ENCODE measurements at regions not wholly inside any gene's neighbourhood (a gene's known extent, or its start where the extent isn't known, plus 50 kb on each side); places are given as distances from the start of the nearest gene placed in this dataset.

DNA sequence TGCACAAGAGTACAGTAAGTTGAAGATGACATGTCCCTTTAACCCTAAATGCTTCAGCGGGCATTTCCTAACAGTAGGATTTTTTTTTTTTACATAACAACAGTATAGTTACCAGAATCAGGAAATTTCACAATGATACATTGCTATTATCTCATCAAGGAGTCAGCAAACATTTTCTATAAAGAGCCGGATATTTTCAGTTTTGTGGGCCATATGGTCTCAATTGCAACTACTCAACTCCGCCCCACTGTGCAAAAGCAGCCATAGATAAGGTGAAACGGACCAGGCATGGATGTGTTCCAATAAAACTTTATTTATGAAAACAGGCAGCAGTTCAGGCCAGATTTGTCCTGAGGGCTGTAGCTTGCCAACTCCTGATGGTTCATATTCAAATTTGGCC lies 130.6 kb downstream of the SMAD6 start:
- Mint-ChIP-seq H3K4me3 (peak overlapping the region in 3 of 8 donors; percentile 22 to 37 (median 26)), H3K36me3 (no peaks in the 10 kb centered on the region), H3K4me1 (peaks cover 34 to 54% (median 44%) of the 10 kb centered on the region in 3 donors), H3K27ac (peak overlapping the region in 5 of 6 donors; percentile 34 to 96 (median 93)), H3K27me3 (no peaks in the 10 kb centered on the region), H3K9me3 (peaks cover 0 to 9% (median 5%) of the 10 kb centered on the region in 7 donors)
- ATAC-seq (ENCODE audit: low read depth in 2 of 2) = no peak
- DNase-seq = no peak

DNA sequence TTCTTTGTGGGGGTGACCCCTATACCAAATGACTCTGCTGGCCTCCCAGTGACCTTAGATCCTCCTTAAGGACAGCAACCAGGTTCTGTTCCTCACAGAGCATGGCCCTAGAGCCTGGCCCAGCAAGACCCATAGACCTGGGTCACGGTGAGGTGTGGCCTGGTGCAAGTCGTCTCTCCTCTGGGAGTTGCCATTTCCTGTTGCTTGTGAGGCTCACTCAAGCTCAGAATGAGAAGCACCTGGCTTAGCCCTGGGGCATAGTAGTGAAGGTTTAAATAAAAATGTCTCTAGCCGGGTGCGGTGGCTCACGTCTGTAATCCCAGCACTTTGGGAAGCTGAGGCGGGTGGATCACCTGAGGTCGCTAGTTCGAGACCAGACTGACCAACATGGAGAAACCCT lies 131.3 kb downstream of the SMAD6 start:
- peaks cover 0 to 9% (median 5%) of the 10 kb centered on the region in 7 donors for H3K9me3 Mint-ChIP-seq
- DNase-seq (peak; percentile 52), ATAC-seq (ENCODE audit: low read depth in 2 of 2) (peak; percentile 95)
- H3K4me3 Mint-ChIP-seq = peak overlapping the region in 7 of 8 donors; percentile 62 to 90 (median 82)
- peak overlapping the region in 5 of 6 donors; percentile 84 to 96 (median 93) for H3K27ac Mint-ChIP-seq
- H3K4me1 Mint-ChIP-seq = peaks cover 34 to 54% (median 44%) of the 10 kb centered on the region in 3 donors
- H3K36me3 Mint-ChIP-seq = no peaks in the 10 kb centered on the region
- H3K27me3 Mint-ChIP-seq = no peaks in the 10 kb centered on the region

- DNase-seq (no peak), ATAC-seq (ENCODE audit: low read depth in 2 of 2) (no peak)
- H3K4me3 Mint-ChIP-seq = peak overlapping the region in 7 of 8 donors; percentile 62 to 90 (median 82)
- H3K9me3 Mint-ChIP-seq = peaks cover 0 to 9% (median 5%) of the 10 kb centered on the region in 7 donors
- peaks cover 34 to 54% (median 44%) of the 10 kb centered on the region in 3 donors for H3K4me1 Mint-ChIP-seq
- no peaks in the 10 kb centered on the region for H3K27me3 Mint-ChIP-seq
- no peaks in the 10 kb centered on the region for H3K36me3 Mint-ChIP-seq
- peak overlapping the region in 5 of 6 donors; percentile 84 to 96 (median 93) for H3K27ac Mint-ChIP-seq
Measured at GRCh38 chr15:66833803-66834202, 131.8 kb downstream of the SMAD6 start.

DNA sequence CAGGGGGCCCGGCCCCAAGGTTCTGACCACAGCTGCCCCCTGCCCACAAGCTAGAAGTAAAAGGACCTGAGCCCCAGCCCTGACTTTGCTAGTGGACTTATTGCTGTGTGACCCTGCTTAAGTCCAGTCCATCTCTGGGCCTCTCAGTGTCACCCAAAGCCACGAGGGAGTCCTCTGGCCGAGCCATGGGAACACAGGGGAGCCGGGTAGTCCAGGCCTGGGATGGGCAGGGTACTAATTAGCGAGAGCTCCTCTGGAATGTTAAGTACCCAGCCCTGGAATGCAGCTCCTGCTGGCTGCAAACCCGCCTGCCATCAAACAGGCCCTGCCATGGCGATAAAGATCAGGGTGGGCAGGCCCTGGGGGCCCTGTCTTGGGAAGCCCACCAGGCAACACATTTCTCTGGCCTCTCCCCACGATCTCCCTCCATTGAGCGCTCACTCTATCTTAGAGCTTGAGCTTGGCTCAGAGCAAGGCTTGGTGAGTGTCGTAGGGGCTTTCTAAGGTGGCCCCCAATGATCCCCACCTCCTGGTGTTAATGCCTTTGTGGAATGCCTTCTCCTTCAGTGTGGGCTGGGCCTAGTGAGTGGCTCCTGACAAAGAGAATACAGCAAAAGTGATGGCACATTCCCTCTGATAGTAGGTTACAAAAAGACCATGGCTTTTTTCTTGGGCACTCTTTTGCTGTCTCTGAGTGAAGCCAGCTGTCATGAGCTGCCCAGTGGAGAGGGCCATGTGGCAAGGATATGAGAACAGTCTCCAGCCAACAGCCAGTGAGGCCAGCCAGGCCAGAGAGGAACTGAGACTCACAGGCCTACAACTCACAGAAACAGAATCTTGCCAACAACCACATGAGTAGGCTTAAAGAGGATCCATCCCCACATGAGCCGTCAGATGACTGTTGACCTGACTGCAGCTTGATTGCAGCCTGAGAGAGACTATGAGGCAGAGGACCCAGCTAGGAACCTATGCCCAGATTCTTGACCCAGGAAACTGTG lies 133.1 kb downstream of the SMAD6 start:
- peak in 1 of 2 donors; percentile 29 for ATAC-seq (ENCODE audit: low read depth in 2 of 2)
- peak overlapping the region in 4 of 6 donors; percentile 54 to 90 (median 72) for H3K27ac Mint-ChIP-seq

DNA sequence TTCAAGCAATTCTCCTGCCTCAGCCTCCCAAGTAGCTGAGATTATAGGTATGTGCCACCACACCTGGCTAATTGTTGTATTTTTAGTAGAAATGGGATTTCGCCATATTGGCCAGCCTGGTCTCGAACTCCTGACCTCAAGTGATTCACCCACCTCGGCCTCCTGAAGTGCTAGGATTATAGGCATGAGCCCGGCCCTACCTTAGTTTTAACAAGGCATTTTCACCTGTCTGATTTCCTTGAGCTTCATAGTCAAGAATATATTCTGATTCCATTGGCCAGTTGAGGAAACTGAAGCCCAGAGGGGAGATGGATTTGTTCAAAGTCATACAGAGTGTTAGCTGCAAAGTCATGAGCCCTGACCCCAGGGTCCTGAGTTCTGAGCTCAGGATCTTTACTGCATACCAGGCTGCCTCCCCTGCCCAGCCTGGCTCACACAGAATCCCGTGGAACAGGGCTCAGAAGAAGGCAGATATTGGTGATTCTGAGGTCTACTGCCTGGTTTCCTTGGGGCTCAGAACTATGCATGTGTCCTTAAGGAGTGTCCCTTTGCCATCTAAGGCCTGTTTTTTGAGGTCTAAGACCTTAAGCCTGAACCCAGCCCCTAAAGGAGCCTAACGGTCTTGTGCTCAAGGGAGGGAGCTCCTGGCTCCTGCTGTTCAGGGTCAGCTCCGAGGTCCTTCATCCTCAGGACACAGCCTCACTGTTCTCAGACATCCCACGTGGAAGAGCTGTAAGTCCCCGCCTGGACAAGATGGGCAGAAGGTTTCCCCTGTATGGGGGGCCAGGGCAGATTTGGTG lies 134.4 kb downstream of the SMAD6 start:
- Mint-ChIP-seq H3K4me3 (peak overlapping the region in 1 of 8 donors; percentile 15), H3K9me3 (peaks cover 0 to 8% (median 5%) of the 10 kb centered on the region in 7 donors), H3K27ac (no peak overlapping the region), H3K36me3 (no peaks in the 10 kb centered on the region), H3K4me1 (peaks cover 31 to 44% (median 44%) of the 10 kb centered on the region in 3 donors), H3K27me3 (peaks cover 3 to 7% (median 5%) of the 10 kb centered on the region in 3 donors)
- ATAC-seq (ENCODE audit: low read depth in 2 of 2) = no peak
- no peak for DNase-seq

More for the DNA sequence above, 133.1 kb downstream of the SMAD6 start:
- H3K4me3 Mint-ChIP-seq = peak overlapping the region in 3 of 8 donors; percentile 24 to 67 (median 37)
- H3K9me3 Mint-ChIP-seq = peaks cover 0 to 8% (median 5%) of the 10 kb centered on the region in 7 donors
- no peak for DNase-seq
- H3K4me1 Mint-ChIP-seq = peaks cover 38 to 53% (median 44%) of the 10 kb centered on the region in 3 donors
- H3K27me3 Mint-ChIP-seq = peaks cover 0 to 3% (median 0%) of the 10 kb centered on the region in 3 donors
- no peaks in the 10 kb centered on the region for H3K36me3 Mint-ChIP-seq

DNA sequence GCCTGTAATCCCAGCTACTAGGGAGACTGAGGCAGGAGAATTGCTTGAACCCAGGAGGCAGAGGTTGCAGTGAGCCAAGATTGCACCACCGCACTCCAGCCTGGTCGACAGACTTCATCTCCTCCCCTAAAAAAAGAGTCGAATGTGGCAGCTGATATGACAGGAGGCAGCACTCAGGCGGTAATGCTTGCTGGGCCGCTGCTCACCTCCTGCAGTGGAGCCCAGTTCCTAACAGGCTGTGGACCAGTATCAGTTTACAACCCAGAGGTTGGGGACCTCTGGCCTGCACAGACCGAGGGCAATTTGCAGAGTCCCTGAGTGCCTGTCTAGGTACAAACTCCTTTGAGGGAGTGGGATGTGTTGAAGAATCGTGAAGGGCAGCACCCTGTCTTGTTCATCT lies 136.2 kb downstream of the SMAD6 start:
- Mint-ChIP-seq H3K9me3 (peaks cover 0 to 8% (median 5%) of the 10 kb centered on the region in 7 donors), H3K4me3 (no peak overlapping the region), H3K4me1 (peaks cover 24 to 41% (median 36%) of the 10 kb centered on the region in 3 donors), H3K36me3 (no peaks in the 10 kb centered on the region), H3K27me3 (peaks cover 12 to 18% (median 15%) of the 10 kb centered on the region in 3 donors), H3K27ac (no peak overlapping the region)
- ATAC-seq (ENCODE audit: low read depth in 2 of 2) = no peak
- DNase-seq = no peak

DNA sequence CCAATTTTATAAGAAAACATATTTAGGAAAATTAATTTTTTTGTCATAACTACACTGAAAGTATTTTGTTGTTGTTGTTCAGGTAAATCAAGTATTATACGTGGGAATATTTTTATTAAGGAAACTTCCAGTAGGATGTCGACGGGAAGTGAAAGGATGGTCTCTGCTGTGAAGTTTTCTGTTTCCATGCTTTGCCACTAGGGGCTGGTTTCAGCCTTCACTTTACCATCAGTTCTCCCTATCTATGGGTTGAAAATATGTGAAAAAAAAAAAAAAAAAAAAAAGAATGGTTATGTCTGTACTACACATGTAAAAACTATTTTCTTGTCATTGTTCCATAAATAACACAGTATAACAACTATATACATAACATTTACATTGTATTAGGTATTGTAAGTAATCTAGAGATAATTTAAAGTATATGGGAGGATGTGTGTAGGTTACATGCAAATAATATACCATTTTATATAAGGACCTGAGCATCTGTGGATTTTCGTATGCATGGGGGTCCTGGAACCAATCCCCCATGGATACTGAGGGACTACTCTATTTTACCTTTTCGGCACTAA lies 136.7 kb downstream of the SMAD6 start:
- no peak overlapping the region for H3K27ac Mint-ChIP-seq
- ATAC-seq (ENCODE audit: low read depth in 2 of 2) = peak in 1 of 2 donors; percentile 22
- no peak overlapping the region for H3K4me3 Mint-ChIP-seq
- peaks cover 0 to 8% (median 5%) of the 10 kb centered on the region in 7 donors for H3K9me3 Mint-ChIP-seq
- no peak for DNase-seq
- H3K27me3 Mint-ChIP-seq = peaks cover 17 to 22% (median 19%) of the 10 kb centered on the region in 3 donors
- H3K36me3 Mint-ChIP-seq = no peaks in the 10 kb centered on the region
- peaks cover 21 to 38% (median 34%) of the 10 kb centered on the region in 3 donors for H3K4me1 Mint-ChIP-seq

GRCh38 chr15:66839506-66840112 lies 137.6 kb downstream of the SMAD6 start:
- no peak for ATAC-seq (ENCODE audit: low read depth in 2 of 2)
- DNase-seq = no peak
- H3K9me3 Mint-ChIP-seq = peaks cover 0 to 8% (median 5%) of the 10 kb centered on the region in 7 donors
- peaks cover 17 to 30% (median 26%) of the 10 kb centered on the region in 3 donors for H3K4me1 Mint-ChIP-seq
- peaks cover 18 to 26% (median 26%) of the 10 kb centered on the region in 3 donors for H3K27me3 Mint-ChIP-seq
- peak overlapping the region in 1 of 6 donors; percentile 48 for H3K27ac Mint-ChIP-seq
- no peaks in the 10 kb centered on the region for H3K36me3 Mint-ChIP-seq
- peak overlapping the region in 1 of 8 donors; percentile 27 for H3K4me3 Mint-ChIP-seq

- Mint-ChIP-seq H3K4me3 (peak overlapping the region in 7 of 8 donors; percentile 31 to 75 (median 72)), H3K4me1 (peaks cover 14 to 19% (median 15%) of the 10 kb centered on the region in 3 donors), H3K9me3 (peaks cover 0 to 1% (median under 1%) of the 10 kb centered on the region in 7 donors), H3K27ac (peak overlapping the region in 1 of 6 donors; percentile 67), H3K27me3 (peaks cover 18 to 38% (median 33%) of the 10 kb centered on the region in 3 donors), H3K36me3 (no peaks in the 10 kb centered on the region)
- no peak for ATAC-seq (ENCODE audit: low read depth in 2 of 2)
- no peak for DNase-seq
Measured at GRCh38 chr15:66840615-66841390, 138.8 kb downstream of the SMAD6 start.

GRCh38 chr15:66841953-66842681 lies 140.1 kb downstream of the SMAD6 start:
- H3K9me3 Mint-ChIP-seq = no peaks in the 10 kb centered on the region
- DNase-seq (peak; percentile 37), ATAC-seq (ENCODE audit: low read depth in 2 of 2) (peak; percentile 82 to 85)
- peaks cover 18 to 44% (median 36%) of the 10 kb centered on the region in 3 donors for H3K27me3 Mint-ChIP-seq
- H3K27ac Mint-ChIP-seq = peak overlapping the region in 4 of 6 donors; percentile 10 to 87 (median 68)
- peak overlapping the region; percentile 45 to 88 (median 74) for H3K4me3 Mint-ChIP-seq
- H3K4me1 Mint-ChIP-seq = peaks cover 13 to 19% (median 15%) of the 10 kb centered on the region in 3 donors
- H3K36me3 Mint-ChIP-seq = no peaks in the 10 kb centered on the region

Measured in naive B cell (primary cell).